ENCODE measurements at regions not wholly inside any gene's neighbourhood (a gene's known extent, or its start where the extent isn't known, plus 50 kb on each side); places are given as distances from the start of the nearest gene placed in this dataset.
A peak's percentile ranks its signal among the peaks of the same experiment; 100 is the strongest.

GRCh38 chr2:16304876-16305590, 360.6 kb downstream of the CYRIA start:
- no peaks in the 10 kb centered on the region for H3K9me3 ChIP-seq (ENCODE audit: control insufficient read depth, low read length, poor library complexity, severe bottlenecking)
- Mint-ChIP-seq H3K4me1 (peaks cover 3% of the 10 kb centered on the region), H3K27ac (no peak overlapping the region), H3K4me3 (no peak overlapping the region), H3K27me3 (peaks cover 5% of the 10 kb centered on the region), H3K36me3 (ENCODE audit: low read depth) (no peaks in the 10 kb centered on the region)
- ATAC-seq, result no peak
- no peak for DNase-seq

- Mint-ChIP-seq H3K4me3 (no peak overlapping the region), H3K27me3 (peaks cover 5% of the 10 kb centered on the region), H3K36me3 (ENCODE audit: low read depth) (no peaks in the 10 kb centered on the region), H3K27ac (no peak overlapping the region), H3K4me1 (peaks cover 3% of the 10 kb centered on the region)
- no peaks in the 10 kb centered on the region for H3K9me3 ChIP-seq (ENCODE audit: control insufficient read depth, low read length, poor library complexity, severe bottlenecking)
- ATAC-seq (no peak), DNase-seq (no peak)
Observed at GRCh38 chr2:16303761-16304160, 361.9 kb downstream of the CYRIA start.

GRCh38 chr2:16303273-16303577, 362.4 kb downstream of the CYRIA start:
- peaks cover 3% of the 10 kb centered on the region for H3K4me1 Mint-ChIP-seq
- H3K27me3 Mint-ChIP-seq, result peaks cover 5% of the 10 kb centered on the region
- no peak for ATAC-seq
- peak overlapping the region; percentile 46 for H3K4me3 Mint-ChIP-seq
- no peaks in the 10 kb centered on the region for H3K9me3 ChIP-seq (ENCODE audit: control insufficient read depth, low read length, poor library complexity, severe bottlenecking)
- no peak overlapping the region for H3K27ac Mint-ChIP-seq
- H3K36me3 Mint-ChIP-seq (ENCODE audit: low read depth), result no peaks in the 10 kb centered on the region
- no peak for DNase-seq

GRCh38 chr2:16302431-16303272, 362.3 kb downstream of the MYCN start:
- ATAC-seq, result no peak
- Mint-ChIP-seq H3K36me3 (ENCODE audit: low read depth) (no peaks in the 10 kb centered on the region), H3K27ac (no peak overlapping the region), H3K4me1 (peaks cover 3% of the 10 kb centered on the region), H3K4me3 (peak overlapping the region; percentile 46), H3K27me3 (peaks cover 5% of the 10 kb centered on the region)
- no peaks in the 10 kb centered on the region for H3K9me3 ChIP-seq (ENCODE audit: control insufficient read depth, low read length, poor library complexity, severe bottlenecking)
- DNase-seq, result no peak

- H3K27ac Mint-ChIP-seq, result no peak overlapping the region
- peaks cover 5% of the 10 kb centered on the region for H3K27me3 Mint-ChIP-seq
- DNase-seq (no peak), ATAC-seq (no peak)
- H3K9me3 ChIP-seq (ENCODE audit: control insufficient read depth, low read length, poor library complexity, severe bottlenecking), result no peaks in the 10 kb centered on the region
- H3K4me3 Mint-ChIP-seq, result no peak overlapping the region
- H3K36me3 Mint-ChIP-seq (ENCODE audit: low read depth), result no peaks in the 10 kb centered on the region
- peaks cover 3% of the 10 kb centered on the region for H3K4me1 Mint-ChIP-seq
Observed at GRCh38 chr2:16301961-16302360, 361.6 kb downstream of the MYCN start.

GRCh38 chr2:16298866-16299265, 358.5 kb downstream of the MYCN start:
- no peak for DNase-seq
- no peak for ATAC-seq
- H3K27ac Mint-ChIP-seq, result no peak overlapping the region
- no peaks in the 10 kb centered on the region for H3K9me3 ChIP-seq (ENCODE audit: control insufficient read depth, low read length, poor library complexity, severe bottlenecking)
- H3K36me3 Mint-ChIP-seq (ENCODE audit: low read depth), result no peaks in the 10 kb centered on the region
- H3K4me1 Mint-ChIP-seq, result peaks cover 3% of the 10 kb centered on the region
- peaks cover 5% of the 10 kb centered on the region for H3K27me3 Mint-ChIP-seq
- no peak overlapping the region for H3K4me3 Mint-ChIP-seq

- no peak overlapping the region for H3K4me3 Mint-ChIP-seq
- no peaks in the 10 kb centered on the region for H3K36me3 Mint-ChIP-seq (ENCODE audit: low read depth)
- H3K9me3 ChIP-seq (ENCODE audit: control insufficient read depth, low read length, poor library complexity, severe bottlenecking), result no peaks in the 10 kb centered on the region
- DNase-seq (no peak), ATAC-seq (no peak)
- H3K27me3 Mint-ChIP-seq, result no peaks in the 10 kb centered on the region
- H3K27ac Mint-ChIP-seq, result no peak overlapping the region
- H3K4me1 Mint-ChIP-seq, result no peaks in the 10 kb centered on the region
Observed at GRCh38 chr2:16296331-16297250, 356.2 kb downstream of the MYCN start.

GRCh38 chr2:16296038-16296290, 355.6 kb downstream of the MYCN start:
- H3K9me3 ChIP-seq (ENCODE audit: control insufficient read depth, low read length, poor library complexity, severe bottlenecking), result no peaks in the 10 kb centered on the region
- ATAC-seq (no peak), DNase-seq (no peak)
- Mint-ChIP-seq H3K4me1 (no peaks in the 10 kb centered on the region), H3K36me3 (ENCODE audit: low read depth) (no peaks in the 10 kb centered on the region), H3K27me3 (no peaks in the 10 kb centered on the region), H3K27ac (no peak overlapping the region), H3K4me3 (no peak overlapping the region)

GRCh38 chr2:16294791-16295190, 354.4 kb downstream of the MYCN start:
- Mint-ChIP-seq H3K36me3 (ENCODE audit: low read depth) (no peaks in the 10 kb centered on the region), H3K4me1 (no peaks in the 10 kb centered on the region), H3K27me3 (no peaks in the 10 kb centered on the region), H3K27ac (no peak overlapping the region), H3K4me3 (no peak overlapping the region)
- DNase-seq (no peak), ATAC-seq (no peak)
- no peaks in the 10 kb centered on the region for H3K9me3 ChIP-seq (ENCODE audit: control insufficient read depth, low read length, poor library complexity, severe bottlenecking)

GRCh38 chr2:16293871-16294270, 353.5 kb downstream of the MYCN start:
- H3K36me3 Mint-ChIP-seq (ENCODE audit: low read depth), result no peaks in the 10 kb centered on the region
- no peak overlapping the region for H3K27ac Mint-ChIP-seq
- no peak for ATAC-seq

GRCh38 chr2:16293398-16293797, 353.0 kb downstream of the MYCN start:
- no peaks in the 10 kb centered on the region for H3K4me1 Mint-ChIP-seq
- H3K27me3 Mint-ChIP-seq, result no peaks in the 10 kb centered on the region
- no peaks in the 10 kb centered on the region for H3K36me3 Mint-ChIP-seq (ENCODE audit: low read depth)
- no peaks in the 10 kb centered on the region for H3K9me3 ChIP-seq (ENCODE audit: control insufficient read depth, low read length, poor library complexity, severe bottlenecking)
- ATAC-seq (no peak), DNase-seq (no peak)
- no peak overlapping the region for H3K4me3 Mint-ChIP-seq
- H3K27ac Mint-ChIP-seq, result no peak overlapping the region

More at GRCh38 chr2:16293871-16294270, 353.5 kb downstream of the MYCN start:
- no peak overlapping the region for H3K4me3 Mint-ChIP-seq
- no peak for DNase-seq
- no peaks in the 10 kb centered on the region for H3K9me3 ChIP-seq (ENCODE audit: control insufficient read depth, low read length, poor library complexity, severe bottlenecking)
- H3K4me1 Mint-ChIP-seq, result no peaks in the 10 kb centered on the region
- H3K27me3 Mint-ChIP-seq, result no peaks in the 10 kb centered on the region

- H3K4me1 Mint-ChIP-seq, result no peaks in the 10 kb centered on the region
- H3K27ac Mint-ChIP-seq, result no peak overlapping the region
- no peaks in the 10 kb centered on the region for H3K36me3 Mint-ChIP-seq (ENCODE audit: low read depth)
- ATAC-seq, result no peak
- H3K4me3 Mint-ChIP-seq, result no peak overlapping the region
- no peak for DNase-seq
- no peaks in the 10 kb centered on the region for H3K27me3 Mint-ChIP-seq
- no peaks in the 10 kb centered on the region for H3K9me3 ChIP-seq (ENCODE audit: control insufficient read depth, low read length, poor library complexity, severe bottlenecking)
Observed at GRCh38 chr2:16291731-16292550, 351.6 kb downstream of the MYCN start.

GRCh38 chr2:16291226-16291625, 350.9 kb downstream of the MYCN start:
- Mint-ChIP-seq H3K27me3 (no peaks in the 10 kb centered on the region), H3K27ac (no peak overlapping the region), H3K36me3 (ENCODE audit: low read depth) (no peaks in the 10 kb centered on the region), H3K4me1 (no peaks in the 10 kb centered on the region), H3K4me3 (no peak overlapping the region)
- ATAC-seq (no peak), DNase-seq (no peak)
- no peaks in the 10 kb centered on the region for H3K9me3 ChIP-seq (ENCODE audit: control insufficient read depth, low read length, poor library complexity, severe bottlenecking)

All from T-helper 17 cell (primary cell).